ENCODE measurements at regions not wholly inside any gene's neighbourhood (a gene's known extent, or its start where the extent isn't known, plus 50 kb on each side); places are given as distances from the start of the nearest gene placed in this dataset.
A peak's percentile ranks its signal among the peaks of the same experiment; 100 is the strongest.

- no peak overlapping the region for H3K4me3 ChIP-seq (ENCODE audit: low read depth, low read length)
- no peak for DNase-seq (ENCODE audit: low read depth)
- TF ChIP-seq CTCF (IDR thresholded peaks at IDR 0.05; ENCODE audit: control insufficient read depth, extremely low read depth, insufficient read depth) = no peak
These were observed 330.0 kb upstream of the SOX9 start for GRCh38 chr17:71790791-71791190.

GRCh38 chr17:71791311-71791710, 329.5 kb upstream of the SOX9 start:
- DNase-seq (ENCODE audit: low read depth) = no peak
- no peak overlapping the region for H3K4me3 ChIP-seq (ENCODE audit: low read depth, low read length)
- no peak for TF ChIP-seq CTCF (IDR thresholded peaks at IDR 0.05; ENCODE audit: control insufficient read depth, extremely low read depth, insufficient read depth)

GRCh38 chr17:71792966-71793365, 327.9 kb upstream of the SOX9 start:
- no peak for TF ChIP-seq CTCF (IDR thresholded peaks at IDR 0.05; ENCODE audit: control insufficient read depth, extremely low read depth, insufficient read depth)
- DNase-seq (ENCODE audit: low read depth) = no peak
- H3K4me3 ChIP-seq (ENCODE audit: low read depth, low read length) = no peak overlapping the region

- H3K4me3 ChIP-seq (ENCODE audit: low read depth, low read length) = no peak overlapping the region
- no peak for DNase-seq (ENCODE audit: low read depth)
- TF ChIP-seq CTCF (IDR thresholded peaks at IDR 0.05; ENCODE audit: control insufficient read depth, extremely low read depth, insufficient read depth) = no peak
These were observed 327.3 kb upstream of the SOX9 start for GRCh38 chr17:71793518-71793917.

- no peak for DNase-seq (ENCODE audit: low read depth)
- H3K4me3 ChIP-seq (ENCODE audit: low read depth, low read length) = no peak overlapping the region
- no peak for TF ChIP-seq CTCF (IDR thresholded peaks at IDR 0.05; ENCODE audit: control insufficient read depth, extremely low read depth, insufficient read depth)
These were observed 322.1 kb upstream of the SOX9 start for GRCh38 chr17:71798701-71799100.

GRCh38 chr17:71799657-71800056, 321.2 kb upstream of the SOX9 start:
- no peak overlapping the region for H3K4me3 ChIP-seq (ENCODE audit: low read depth, low read length)
- DNase-seq (ENCODE audit: low read depth) = no peak
- no peak for TF ChIP-seq CTCF (IDR thresholded peaks at IDR 0.05; ENCODE audit: control insufficient read depth, extremely low read depth, insufficient read depth)

GRCh38 chr17:71801301-71801700, 319.5 kb upstream of the SOX9 start:
- no peak for TF ChIP-seq CTCF (IDR thresholded peaks at IDR 0.05; ENCODE audit: control insufficient read depth, extremely low read depth, insufficient read depth)
- no peak overlapping the region for H3K4me3 ChIP-seq (ENCODE audit: low read depth, low read length)
- DNase-seq (ENCODE audit: low read depth) = peak; percentile 19

Measured in LNCaP clone FGC (cell line).